HL-60 (cell line): ENCODE measurements at regions not wholly inside any gene's neighbourhood (a gene's known extent, or its start where the extent isn't known, plus 50 kb on each side); places are given as distances from the start of the nearest gene placed in this dataset.

Experiments
- CTCF ChIP-seq: IDR thresholded peaks from one replicate; pipeline ENCODE4 v1.5.1; 2011; ENCODE audit warnings: low read length, control low read depth, inconsistent platforms; ENCODE audit not compliant: insufficient read depth
- POLR2AphosphoS5 ChIP-seq: IDR thresholded peaks from 2 replicates; pipeline ENCODE4 v1.6.1; 2012; ENCODE audit warnings: low read depth

GRCh38 chr21:27498025-27498424, 531.1 kb upstream of the ADAMTS5 start:
- no peak for TF ChIP-seq CTCF
- TF ChIP-seq POLR2AphosphoS5, result no peak
